AG08396 (cell line): ENCODE measurements at regions not wholly inside any gene's neighbourhood (a gene's known extent, or its start where the extent isn't known, plus 50 kb on each side); places are given as distances from the start of the nearest gene placed in this dataset.
A peak's percentile ranks its signal among the peaks of the same experiment; 100 is the strongest.

Experiments used
- DNase-seq: peaks from one replicate; pipeline ENCODE4 v3.0.0; 2012; ENCODE audit warnings: low spot score, mixed read lengths

GRCh38 chr2:177123048-177123447, 89.5 kb upstream of the HNRNPA3 start:
- no peak for DNase-seq

- DNase-seq = no peak
Observed at GRCh38 chr2:177124371-177124770, 88.2 kb upstream of the HNRNPA3 start.

- no peak for DNase-seq
Observed at GRCh38 chr2:177127821-177128220, 84.8 kb upstream of the HNRNPA3 start.

GRCh38 chr2:177129610-177130009, 83.0 kb upstream of the HNRNPA3 start:
- DNase-seq = no peak

GRCh38 chr2:177131858-177132257, 80.7 kb upstream of the HNRNPA3 start:
- DNase-seq = no peak

- DNase-seq = no peak
Observed at GRCh38 chr2:177138823-177139222, 73.8 kb upstream of the HNRNPA3 start.

- no peak for DNase-seq
Observed at GRCh38 chr2:177141866-177142265, 70.7 kb upstream of the HNRNPA3 start.

- DNase-seq = peak; percentile 39
Observed at GRCh38 chr2:177143444-177143843, 69.2 kb upstream of the HNRNPA3 start.

- DNase-seq = peak; percentile 26
Observed at GRCh38 chr2:177147093-177147694, 65.4 kb upstream of the HNRNPA3 start.

GRCh38 chr2:177147834-177148445, 64.7 kb upstream of the HNRNPA3 start:
- no peak for DNase-seq

GRCh38 chr2:177148477-177149154, 64.0 kb upstream of the HNRNPA3 start:
- DNase-seq = peak; percentile 67

- DNase-seq = no peak
Observed at GRCh38 chr2:177149155-177149503, 63.5 kb upstream of the HNRNPA3 start.

GRCh38 chr2:177153805-177154204, 58.8 kb upstream of the HNRNPA3 start:
- no peak for DNase-seq

GRCh38 chr2:177154809-177155208, 57.8 kb upstream of the HNRNPA3 start:
- DNase-seq = no peak

- no peak for DNase-seq
Observed at GRCh38 chr2:177155631-177156030, 57.0 kb upstream of the HNRNPA3 start.

GRCh38 chr2:177161741-177162460, 50.7 kb upstream of the HNRNPA3 start:
- peak; percentile 39 for DNase-seq
